Hematopoietic multipotent progenitor cell treated with erythropoietin and hydrocortisone succinate and interleukin-3 and kit ligand, for 15 days (in vitro differentiated cells): ENCODE measurements at regions not wholly inside any gene's neighbourhood (a gene's known extent, or its start where the extent isn't known, plus 50 kb on each side); places are given as distances from the start of the nearest gene placed in this dataset.

Experiments used
- DNase-seq: peaks from one replicate; pipeline ENCODE4 v3.0.0-alpha.2; 2015; ENCODE audit warnings: low spot score

- no peak for DNase-seq
These were observed 86.9 kb upstream of the ANO3 start for GRCh38 chr11:26245046-26245445.

GRCh38 chr11:26247340-26247739 lies 84.6 kb upstream of the ANO3 start:
- DNase-seq: no peak

- DNase-seq: no peak
These were observed 83.3 kb upstream of the ANO3 start for GRCh38 chr11:26248661-26249060.

GRCh38 chr11:26254378-26254777 lies 77.6 kb upstream of the ANO3 start:
- no peak for DNase-seq

GRCh38 chr11:26263769-26264168 lies 68.2 kb upstream of the ANO3 start:
- no peak for DNase-seq

- DNase-seq: no peak
These were observed 67.7 kb upstream of the ANO3 start for GRCh38 chr11:26264266-26264665.

- DNase-seq: no peak
These were observed 62.8 kb upstream of the ANO3 start for GRCh38 chr11:26268980-26269660.

GRCh38 chr11:26271666-26272065 lies 60.3 kb upstream of the ANO3 start:
- DNase-seq: no peak

GRCh38 chr11:26276798-26277424 lies 55.0 kb upstream of the ANO3 start:
- peak; percentile 44 for DNase-seq

GRCh38 chr11:26278354-26278753 lies 53.6 kb upstream of the ANO3 start:
- no peak for DNase-seq
